ENCODE measurements at regions not wholly inside any gene's neighbourhood (a gene's known extent, or its start where the extent isn't known, plus 50 kb on each side); places are given as distances from the start of the nearest gene placed in this dataset.
A peak's percentile ranks its signal among the peaks of the same experiment; 100 is the strongest.

GRCh38 chr3:182440101-182440500, 353.2 kb upstream of the ATP11B start:
- Histone ChIP-seq H3K36me3 (ENCODE audit: insufficient read depth, low read length) (no peaks in the 10 kb centered on the region), H3K4me3 (no peak overlapping the region), H3K27ac (no peak overlapping the region), H3K9ac (ENCODE audit: insufficient read length) (no peak overlapping the region), H3K9me3 (ENCODE audit: low read depth, low read length) (no peaks in the 10 kb centered on the region)
- TF ChIP-seq POLR2AphosphoS5 (IDR thresholded peaks at IDR 0.05; ENCODE audit: borderline replicate concordance, low read depth, low read length) (no peak), FOXP2 (optimal IDR thresholded peaks at IDR 0.05; ENCODE audit: control extremely low read depth, extremely low read length, insufficient read depth) (no peak), EZH2 (IDR thresholded peaks at IDR 0.05) (no peak)
- peak; percentile 70 for DNase-seq (ENCODE audit: low read depth, low spot score)

GRCh38 chr3:182445576-182445975, 347.7 kb upstream of the ATP11B start:
- no peak for DNase-seq (ENCODE audit: low read depth, low spot score)
- TF ChIP-seq FOXP2 (optimal IDR thresholded peaks at IDR 0.05; ENCODE audit: control extremely low read depth, extremely low read length, insufficient read depth): no peak
- TF ChIP-seq POLR2AphosphoS5 (IDR thresholded peaks at IDR 0.05; ENCODE audit: borderline replicate concordance, low read depth, low read length): no peak
- no peak for TF ChIP-seq EZH2 (IDR thresholded peaks at IDR 0.05)

DNA sequence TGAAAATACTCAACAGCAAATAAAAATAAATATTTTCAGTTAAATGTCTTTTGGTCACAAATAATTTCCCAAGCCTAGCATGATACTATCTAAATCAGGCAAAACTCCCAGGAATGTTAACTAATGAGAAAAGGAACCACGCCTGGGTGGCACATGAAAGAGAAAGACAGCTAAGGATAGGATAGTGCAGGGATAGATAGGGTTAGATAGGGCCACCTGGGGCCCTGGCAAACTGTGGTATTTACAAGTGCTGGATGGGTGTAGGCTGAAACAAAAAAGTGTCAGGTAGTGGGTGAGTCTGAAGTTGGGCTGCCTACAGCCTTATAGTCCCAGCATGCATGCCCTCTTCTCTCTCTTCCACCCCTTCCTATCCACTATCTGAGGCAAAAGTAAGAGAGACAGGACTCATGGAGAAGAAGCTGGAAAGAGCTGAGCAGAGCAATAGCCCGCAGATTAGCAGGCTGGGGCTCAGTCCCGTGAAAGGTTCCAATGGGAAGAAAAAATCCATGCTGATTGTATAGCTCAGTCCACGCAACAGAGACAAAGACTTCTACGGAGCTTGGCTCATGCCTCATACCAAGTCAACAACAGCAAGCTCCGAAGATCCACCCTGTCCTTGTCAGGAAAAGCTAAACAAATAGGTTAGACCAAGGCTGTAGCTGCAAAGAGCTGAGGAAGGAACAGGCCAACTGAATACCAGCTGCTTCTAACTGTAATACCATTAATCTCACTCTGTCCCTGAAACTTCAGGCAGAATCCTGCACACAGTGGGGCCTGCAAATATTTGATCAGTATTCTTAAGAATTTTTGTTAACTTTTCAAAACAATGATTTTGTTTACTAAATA, 342.1 kb upstream of the ATP11B start:
- Histone ChIP-seq H3K36me3 (ENCODE audit: insufficient read depth, low read length) (no peaks in the 10 kb centered on the region), H3K27ac (no peak overlapping the region), H3K9me3 (ENCODE audit: low read depth, low read length) (no peaks in the 10 kb centered on the region), H3K4me3 (no peak overlapping the region), H3K9ac (ENCODE audit: insufficient read length) (no peak overlapping the region)
- DNase-seq (ENCODE audit: low read depth, low spot score): no peak
- no peak for TF ChIP-seq POLR2AphosphoS5 (IDR thresholded peaks at IDR 0.05; ENCODE audit: borderline replicate concordance, low read depth, low read length)
- TF ChIP-seq FOXP2 (optimal IDR thresholded peaks at IDR 0.05; ENCODE audit: control extremely low read depth, extremely low read length, insufficient read depth): no peak
- no peak for TF ChIP-seq EZH2 (IDR thresholded peaks at IDR 0.05)

More at GRCh38 chr3:182445576-182445975, 347.7 kb upstream of the ATP11B start:
- Histone ChIP-seq H3K4me3 (no peak overlapping the region), H3K9me3 (ENCODE audit: low read depth, low read length) (no peaks in the 10 kb centered on the region), H3K36me3 (ENCODE audit: insufficient read depth, low read length) (no peaks in the 10 kb centered on the region), H3K27ac (no peak overlapping the region), H3K9ac (ENCODE audit: insufficient read length) (no peak overlapping the region)

- Histone ChIP-seq H3K27ac (no peak overlapping the region), H3K9ac (ENCODE audit: insufficient read length) (no peak overlapping the region), H3K36me3 (ENCODE audit: insufficient read depth, low read length) (no peaks in the 10 kb centered on the region), H3K4me3 (no peak overlapping the region), H3K9me3 (ENCODE audit: low read depth, low read length) (no peaks in the 10 kb centered on the region)
- DNase-seq (ENCODE audit: low read depth, low spot score): no peak
- no peak for TF ChIP-seq FOXP2 (optimal IDR thresholded peaks at IDR 0.05; ENCODE audit: control extremely low read depth, extremely low read length, insufficient read depth)
- TF ChIP-seq EZH2 (IDR thresholded peaks at IDR 0.05): no peak
- TF ChIP-seq POLR2AphosphoS5 (IDR thresholded peaks at IDR 0.05; ENCODE audit: borderline replicate concordance, low read depth, low read length): no peak
Observed at GRCh38 chr3:182451871-182452270, 341.4 kb upstream of the ATP11B start.

GRCh38 chr3:182455011-182455410, 338.3 kb upstream of the ATP11B start:
- no peak for DNase-seq (ENCODE audit: low read depth, low spot score)
- Histone ChIP-seq H3K27ac (no peak overlapping the region), H3K9ac (ENCODE audit: insufficient read length) (no peak overlapping the region), H3K4me3 (no peak overlapping the region), H3K9me3 (ENCODE audit: low read depth, low read length) (no peaks in the 10 kb centered on the region), H3K36me3 (ENCODE audit: insufficient read depth, low read length) (no peaks in the 10 kb centered on the region)
- no peak for TF ChIP-seq FOXP2 (optimal IDR thresholded peaks at IDR 0.05; ENCODE audit: control extremely low read depth, extremely low read length, insufficient read depth)
- no peak for TF ChIP-seq EZH2 (IDR thresholded peaks at IDR 0.05)
- no peak for TF ChIP-seq POLR2AphosphoS5 (IDR thresholded peaks at IDR 0.05; ENCODE audit: borderline replicate concordance, low read depth, low read length)

- Histone ChIP-seq H3K4me3 (no peak overlapping the region), H3K27ac (no peak overlapping the region), H3K9ac (ENCODE audit: insufficient read length) (no peak overlapping the region), H3K9me3 (ENCODE audit: low read depth, low read length) (no peaks in the 10 kb centered on the region), H3K36me3 (ENCODE audit: insufficient read depth, low read length) (no peaks in the 10 kb centered on the region)
- no peak for DNase-seq (ENCODE audit: low read depth, low spot score)
- TF ChIP-seq EZH2 (IDR thresholded peaks at IDR 0.05): no peak
- TF ChIP-seq POLR2AphosphoS5 (IDR thresholded peaks at IDR 0.05; ENCODE audit: borderline replicate concordance, low read depth, low read length): no peak
- TF ChIP-seq FOXP2 (optimal IDR thresholded peaks at IDR 0.05; ENCODE audit: control extremely low read depth, extremely low read length, insufficient read depth): no peak
Observed at GRCh38 chr3:182460303-182460702, 333.0 kb upstream of the ATP11B start.

DNA sequence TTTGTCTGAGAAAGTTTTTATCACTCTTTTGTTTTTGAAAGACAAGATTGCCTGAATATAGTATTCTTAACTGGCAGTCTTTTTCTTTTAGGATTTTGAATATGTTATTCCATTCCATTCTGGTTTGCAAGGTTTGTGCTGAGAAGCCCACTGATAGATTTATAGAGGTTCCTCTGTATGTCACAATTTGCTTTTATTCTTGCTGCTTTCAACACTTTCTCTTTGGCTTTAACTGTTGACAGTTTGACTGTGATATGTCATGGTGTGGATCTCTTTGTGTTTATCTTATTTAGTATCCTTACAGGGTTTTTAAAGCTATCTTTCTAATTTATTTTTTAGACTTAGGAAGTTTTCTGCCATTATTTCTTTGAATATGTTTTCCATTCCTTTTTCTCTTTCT, 331.2 kb upstream of the ATP11B start:
- H3K9ac ChIP-seq (ENCODE audit: insufficient read length): no peak overlapping the region
- no peak for DNase-seq (ENCODE audit: low read depth, low spot score)
- H3K4me3 ChIP-seq: no peak overlapping the region
- TF ChIP-seq FOXP2 (optimal IDR thresholded peaks at IDR 0.05; ENCODE audit: control extremely low read depth, extremely low read length, insufficient read depth) (no peak), EZH2 (IDR thresholded peaks at IDR 0.05) (no peak), POLR2AphosphoS5 (IDR thresholded peaks at IDR 0.05; ENCODE audit: borderline replicate concordance, low read depth, low read length) (no peak)
- H3K36me3 ChIP-seq (ENCODE audit: insufficient read depth, low read length): no peaks in the 10 kb centered on the region
- H3K9me3 ChIP-seq (ENCODE audit: low read depth, low read length): no peaks in the 10 kb centered on the region
- H3K27ac ChIP-seq: no peak overlapping the region

DNA sequence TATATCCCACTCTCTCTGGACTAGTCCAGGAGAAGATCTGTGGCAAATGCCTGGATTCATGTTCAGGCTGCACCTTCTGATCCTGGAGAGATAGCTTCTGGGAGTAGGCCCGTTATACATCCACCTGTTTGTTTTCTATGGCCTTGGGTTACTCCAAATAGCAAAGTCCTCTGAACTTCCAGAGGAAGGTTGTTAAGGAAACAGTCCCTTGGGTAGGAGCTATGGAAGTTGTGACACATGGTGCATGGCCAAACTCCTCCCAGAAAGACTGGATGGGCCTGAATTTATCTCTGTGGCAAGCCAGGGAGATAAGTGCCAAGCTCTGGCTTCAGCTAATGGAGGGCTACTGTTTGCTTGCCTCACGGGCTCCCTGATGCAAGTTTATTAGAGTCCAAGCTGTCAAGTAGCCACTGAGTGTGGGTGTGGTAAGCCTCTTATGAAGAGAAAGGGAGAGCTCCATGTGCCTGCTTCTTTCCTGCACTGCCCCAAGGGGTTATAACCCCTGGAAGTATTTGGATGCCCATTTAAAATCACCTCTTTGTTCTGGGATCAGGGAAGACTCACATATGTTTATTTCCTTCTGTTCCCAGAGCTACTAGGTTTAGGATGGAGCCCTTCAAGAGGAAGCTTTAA, 328.7 kb upstream of the ATP11B start:
- no peak for DNase-seq (ENCODE audit: low read depth, low spot score)
- no peaks in the 10 kb centered on the region for H3K9me3 ChIP-seq (ENCODE audit: low read depth, low read length)
- TF ChIP-seq POLR2AphosphoS5 (IDR thresholded peaks at IDR 0.05; ENCODE audit: borderline replicate concordance, low read depth, low read length): no peak
- TF ChIP-seq FOXP2 (optimal IDR thresholded peaks at IDR 0.05; ENCODE audit: control extremely low read depth, extremely low read length, insufficient read depth): no peak
- TF ChIP-seq EZH2 (IDR thresholded peaks at IDR 0.05): no peak
- no peak overlapping the region for H3K27ac ChIP-seq
- H3K4me3 ChIP-seq: no peak overlapping the region
- H3K9ac ChIP-seq (ENCODE audit: insufficient read length): no peak overlapping the region
- no peaks in the 10 kb centered on the region for H3K36me3 ChIP-seq (ENCODE audit: insufficient read depth, low read length)
